Activated CD8-positive, alpha-beta memory T cell treated with anti-CD3 and anti-CD28 coated beads, Interleukin-2, amount 50 U/mL, for 24 hours (primary cell): ENCODE measurements at regions not wholly inside any gene's neighbourhood (a gene's known extent, or its start where the extent isn't known, plus 50 kb on each side); places are given as distances from the start of the nearest gene placed in this dataset.
"Not testable (repeated sequence)": the region's sequence is repeated elsewhere in the genome, so short reads cannot be mapped to it uniquely, and the experiment has no call there.

ENCODE experiments used
- DNase-seq: peaks from one replicate; pipeline ENCODE4 v3.0.0-alpha.2; 2020; ENCODE audit errors: extremely low read depth

GRCh38 chr2:194985258-194985657 is 671.8 kb upstream of the SLC39A10 start:
- no peak for DNase-seq

GRCh38 chr2:194962254-194962653 is 694.8 kb upstream of the SLC39A10 start:
- no peak for DNase-seq

GRCh38 chr2:194954218-194954617 is 702.8 kb upstream of the SLC39A10 start:
- no peak for DNase-seq

GRCh38 chr2:194946826-194947225 is 710.2 kb upstream of the SLC39A10 start:
- DNase-seq: no peak

GRCh38 chr2:194938066-194938465 is 719.0 kb upstream of the SLC39A10 start:
- DNase-seq: no peak

GRCh38 chr2:194927489-194927888 is 729.5 kb upstream of the SLC39A10 start:
- DNase-seq: no peak

- no peak for DNase-seq
Measured at GRCh38 chr2:194926873-194927272, 730.2 kb upstream of the SLC39A10 start.

GRCh38 chr2:194925742-194926141 is 731.3 kb upstream of the SLC39A10 start:
- no peak for DNase-seq

- no peak for DNase-seq
Measured at GRCh38 chr2:194917519-194917918, 739.5 kb upstream of the SLC39A10 start.

GRCh38 chr2:194915485-194915884 is 741.5 kb upstream of the SLC39A10 start:
- DNase-seq: no peak

- DNase-seq: no peak
Measured at GRCh38 chr2:194907569-194907968, 749.5 kb upstream of the SLC39A10 start.

- no peak for DNase-seq
Measured at GRCh38 chr2:194896871-194897270, 760.2 kb upstream of the SLC39A10 start.

- DNase-seq: no peak
Measured at GRCh38 chr2:194883711-194884110, 773.3 kb upstream of the SLC39A10 start.

- DNase-seq: no peak
Measured at GRCh38 chr2:194870974-194871535, 786.0 kb upstream of the SLC39A10 start.

GRCh38 chr2:194867328-194867727 is 789.7 kb upstream of the SLC39A10 start:
- DNase-seq: no peak

GRCh38 chr2:194854941-194855340 is 802.1 kb upstream of the SLC39A10 start:
- DNase-seq: no peak

- DNase-seq: no peak
Measured at GRCh38 chr2:194842871-194843270, 814.2 kb upstream of the SLC39A10 start.

GRCh38 chr2:194834371-194834770 is 822.7 kb upstream of the SLC39A10 start:
- DNase-seq: not testable (repeated sequence)

GRCh38 chr2:194826241-194826640 is 830.8 kb upstream of the SLC39A10 start:
- no peak for DNase-seq

- DNase-seq: no peak
Measured at GRCh38 chr2:194824450-194824849, 832.6 kb upstream of the SLC39A10 start.

GRCh38 chr2:194822657-194823056 is 834.4 kb upstream of the SLC39A10 start:
- DNase-seq: no peak

- DNase-seq: no peak
Measured at GRCh38 chr2:194822097-194822496, 834.9 kb upstream of the SLC39A10 start.

GRCh38 chr2:194819367-194819766 is 837.7 kb upstream of the SLC39A10 start:
- no peak for DNase-seq

- DNase-seq: no peak
Measured at GRCh38 chr2:194815475-194815874, 841.6 kb upstream of the SLC39A10 start.
